ENCODE measurements at regions not wholly inside any gene's neighbourhood (a gene's known extent, or its start where the extent isn't known, plus 50 kb on each side); places are given as distances from the start of the nearest gene placed in this dataset.

GRCh38 chr1:194616835-194617234 lies 1430.4 kb upstream of the B3GALT2 start:
- DNase-seq = no peak

- no peak for DNase-seq
These were observed 1415.8 kb upstream of the B3GALT2 start for GRCh38 chr1:194602184-194602583.

GRCh38 chr1:194600716-194601115 lies 1414.3 kb upstream of the B3GALT2 start:
- DNase-seq = no peak

GRCh38 chr1:194598098-194598497 lies 1411.7 kb upstream of the B3GALT2 start:
- no peak for DNase-seq

GRCh38 chr1:194586302-194586701 lies 1399.9 kb upstream of the B3GALT2 start:
- no peak for DNase-seq

- DNase-seq = no peak
These were observed 1397.6 kb upstream of the B3GALT2 start for GRCh38 chr1:194584052-194584451.

GRCh38 chr1:194570476-194570875 lies 1384.1 kb upstream of the B3GALT2 start:
- DNase-seq = no peak

GRCh38 chr1:194568610-194569009 lies 1382.2 kb upstream of the B3GALT2 start:
- no peak for DNase-seq

GRCh38 chr1:194548071-194548470 lies 1361.7 kb upstream of the B3GALT2 start:
- no peak for DNase-seq

- no peak for DNase-seq
These were observed 1357.6 kb upstream of the B3GALT2 start for GRCh38 chr1:194544012-194544411.

GRCh38 chr1:194538453-194538852 lies 1352.0 kb upstream of the B3GALT2 start:
- DNase-seq = no peak

GRCh38 chr1:194537521-194537920 lies 1351.1 kb upstream of the B3GALT2 start:
- no peak for DNase-seq

GRCh38 chr1:194535369-194535768 lies 1349.0 kb upstream of the B3GALT2 start:
- DNase-seq = no peak

- DNase-seq = no peak
These were observed 1348.4 kb upstream of the B3GALT2 start for GRCh38 chr1:194534784-194535183.

- DNase-seq = no peak
These were observed 1347.2 kb upstream of the B3GALT2 start for GRCh38 chr1:194533641-194534040.

- no peak for DNase-seq
These were observed 1331.2 kb upstream of the B3GALT2 start for GRCh38 chr1:194517567-194517966.

GRCh38 chr1:194515916-194516315 lies 1329.5 kb upstream of the B3GALT2 start:
- DNase-seq = no peak

- DNase-seq = no peak
These were observed 1326.5 kb upstream of the B3GALT2 start for GRCh38 chr1:194512957-194513356.

- DNase-seq = no peak
These were observed 1325.9 kb upstream of the B3GALT2 start for GRCh38 chr1:194512345-194512744.

GRCh38 chr1:194503209-194503608 lies 1316.8 kb upstream of the B3GALT2 start:
- DNase-seq = no peak

- DNase-seq = no peak
These were observed 1309.0 kb upstream of the B3GALT2 start for GRCh38 chr1:194495434-194495833.

GRCh38 chr1:194487172-194487571 lies 1300.8 kb upstream of the B3GALT2 start:
- DNase-seq = no peak

GRCh38 chr1:194485432-194485831 lies 1299.0 kb upstream of the B3GALT2 start:
- no peak for DNase-seq

GRCh38 chr1:194478731-194479130 lies 1292.3 kb upstream of the B3GALT2 start:
- no peak for DNase-seq

GRCh38 chr1:194477908-194478307 lies 1291.5 kb upstream of the B3GALT2 start:
- DNase-seq = no peak

GRCh38 chr1:194476872-194477271 lies 1290.5 kb upstream of the B3GALT2 start:
- DNase-seq = no peak
